ENCODE measurements at regions not wholly inside any gene's neighbourhood (a gene's known extent, or its start where the extent isn't known, plus 50 kb on each side); places are given as distances from the start of the nearest gene placed in this dataset.

GRCh38 chr1:199067483-199067882 lies 428.6 kb downstream of the PTPRC start:
- H3K4me2 ChIP-seq (ENCODE audit: low read depth, low read length), result no peak overlapping the region
- intact Hi-C loops (cut with micrococcal nuclease; ENCODE audit: unreplicated experiment), result no loop called here
- no peaks in the 10 kb centered on the region for H3K9me3 ChIP-seq (ENCODE audit: low read length)
- no peak overlapping the region for H3K27ac ChIP-seq (ENCODE audit: extremely low read length, insufficient read depth, low read length)
- H3K79me2 ChIP-seq (ENCODE audit: insufficient read depth, low read length), result no peaks in the 10 kb centered on the region
- no peak overlapping the region for H3K9ac ChIP-seq (ENCODE audit: insufficient read depth, low read depth, low read length)
- H3K36me3 ChIP-seq (replicated peaks in 1 of 2; ENCODE audit: control insufficient read depth in 1 of 2, insufficient read depth in 2 of 2, low read length in 2 of 2), result no peaks in the 10 kb centered on the region
- no peak overlapping the region for H3K4me3 ChIP-seq (replicated peaks in 1 of 3; ENCODE audit: insufficient read depth in 1 of 3, low read depth in 2 of 3, low read length in 3 of 3)
- no peaks in the 10 kb centered on the region for H3K4me1 ChIP-seq (ENCODE audit: insufficient read depth, low read length)
- in situ Hi-C loops (cut with HindIII; ENCODE audit: extremely low pct_ligation_motif_present, low pct_unique_long_range_greater_than_20kb), result no loop called here
- CTCF ChIA-PET (ENCODE audit: low intra/inter-chr PET ratio, low total read pairs), result no interaction called here
- no peaks in the 10 kb centered on the region for H3K27me3 ChIP-seq (ENCODE audit: control insufficient read depth in 1 of 2, insufficient read depth in 2 of 2, low read length in 2 of 2)
- ATAC-seq (no peak), FAIRE-seq (no peak), DNase-seq (ENCODE audit: low spot score) (no peak)
- no peaks in the 10 kb centered on the region for H4K20me1 ChIP-seq (ENCODE audit: insufficient read depth, low read length)
- 3% methylated on average over 2 of the region's 2 CpGs for WGBS (ENCODE audit: low lambda C conversion rate)
- H2AFZ ChIP-seq (ENCODE audit: low read length), result no peak overlapping the region
- BruUV-seq (replicated peaks), result no TSS peak
- POLR2A ChIA-PET, result no interaction called here
- TF ChIP-seq ZFP91 (CRISPR knock-in tag; IDR thresholded peaks at IDR 0.05; ENCODE audit: borderline replicate concordance) (no peak), ZNF510 (CRISPR knock-in tag; IDR thresholded peaks at IDR 0.05; ENCODE audit: low read depth) (no peak), ZNF335 (CRISPR knock-in tag; IDR thresholded peaks at IDR 0.05) (no peak), ZNF512 (CRISPR knock-in tag; IDR thresholded peaks at IDR 0.05) (no peak), ZNF501 (CRISPR knock-in tag; IDR thresholded peaks at IDR 0.05) (no peak), SMAD9 (CRISPR knock-in tag; IDR thresholded peaks at IDR 0.05) (no peak), ZMYM2 (CRISPR knock-in tag; IDR thresholded peaks at IDR 0.05) (no peak), MTA1 (CRISPR knock-in tag; IDR thresholded peaks at IDR 0.05; ENCODE audit: borderline replicate concordance) (no peak), ZFAT (CRISPR knock-in tag; conservative IDR thresholded peaks at IDR 0.05) (no peak), ZFP41 (CRISPR knock-in tag; IDR thresholded peaks at IDR 0.05; ENCODE audit: borderline replicate concordance) (no peak), ZIK1 (CRISPR knock-in tag; IDR thresholded peaks at IDR 0.05; ENCODE audit: borderline replicate concordance, low read depth) (no peak), FOXC1 (CRISPR knock-in tag; IDR thresholded peaks at IDR 0.05; ENCODE audit: borderline replicate concordance) (no peak), ZNF180 (CRISPR knock-in tag; IDR thresholded peaks at IDR 0.05; ENCODE audit: borderline replicate concordance, low read depth) (no peak), ETV5 (CRISPR knock-in tag; IDR thresholded peaks at IDR 0.05; ENCODE audit: borderline replicate concordance) (no peak), PLSCR1 (CRISPR knock-in tag; IDR thresholded peaks at IDR 0.05; ENCODE audit: borderline replicate concordance) (no peak), UBTF (CRISPR knock-in tag; IDR thresholded peaks at IDR 0.05) (no peak), DDIT3 (CRISPR knock-in tag; IDR thresholded peaks at IDR 0.05) (no peak)
